K562 (cell line): ENCODE measurements at regions not wholly inside any gene's neighbourhood (a gene's known extent, or its start where the extent isn't known, plus 50 kb on each side); places are given as distances from the start of the nearest gene placed in this dataset.

ENCODE experiments used
- ATAC-seq: fragments of 200-7000 bp; cut with Tn5 transposase; 3 replicates; pipeline ENCODE4 v1.9.1; 2020; ENCODE audit warnings: moderate library complexity
- BruUV-seq: library from RNA; stranded (reverse); fragments of 400-500 nt; replicated peaks from 2 replicates; lab custom pipeline; 2021; lab: Mats Ljungman, UMichigan
- CTCF ChIA-PET: fragments of 300-600 bp; formaldehyde crosslinking; extraction: SDS; loops from one replicate; lab custom pipeline; 2021; ENCODE audit warnings: low intra/inter-chr PET ratio; lab: Yijun Ruan, JAX
- POLR2A ChIA-PET: fragments of 300-600, 350-650 bp; sonication (Branson Sonifier 250); formaldehyde crosslinking; extraction: SDS; loops from one replicate; lab custom pipeline; 2021; ENCODE audit warnings: antibody characterized with exemption, inconsistent platforms; lab: Yijun Ruan, JAX
- DNase-seq, 4 experiments: peaks; one replicate each; pipeline versions ENCODE4 v3.0.0 to v3.0.0-alpha.2; 2011 to 2018; ENCODE audit warnings: low spot score in 3 of 4, mixed read lengths in 3 of 4; ENCODE audit errors: extremely low read depth in 1 of 4
- FAIRE-seq: peaks from 2 replicates; lab custom pipeline; 2011; peaks lifted over from hg19 to GRCh38; lab: Jason Lieb, UNC
- H2AFZ ChIP-seq: 2 replicates; pipeline ENCODE4 v1.6.0; 2011; ENCODE audit warnings: low read depth, low read length, control low read depth, inconsistent platforms
- H3K27ac ChIP-seq: fragments of 200-600 bp; 3 replicates; pipeline ENCODE4 v1.8.0; 2011; ENCODE audit warnings: low read depth, mild to moderate bottlenecking, control low read depth, inconsistent platforms, low read length, moderate library complexity, mixed read lengths; ENCODE audit errors: extremely low read depth
- H3K27me3 ChIP-seq, 2 experiments: fragments of 300-600 bp in 1 of 2; 2 replicates in 1 of 2; 3 replicates in 1 of 2; pipeline versions ENCODE4 v1.6.0 to v1.8.0; 2011; ENCODE audit warnings: inconsistent platforms in 2 of 2, low read length in 2 of 2, mild to moderate bottlenecking in 1 of 2, mixed read lengths in 1 of 2, moderate library complexity in 1 of 2; ENCODE audit not compliant: control insufficient read depth in 2 of 2, insufficient read depth in 2 of 2
- H3K36me3 ChIP-seq: fragments of 300-600 bp; 3 replicates; pipeline ENCODE4 v1.8.0; 2011; ENCODE audit warnings: mild to moderate bottlenecking, low read length, inconsistent platforms; ENCODE audit not compliant: control insufficient read depth, insufficient read depth
- H3K4me1 ChIP-seq, 2 experiments: fragments of 200-600 bp in 1 of 2; replicated peaks in 1 of 2; 2 replicates in 1 of 2; 3 replicates in 1 of 2; pipeline versions ENCODE4 v1.5.1 to v1.8.0; 2011; ENCODE audit warnings: inconsistent platforms in 2 of 2, low read length in 2 of 2, mild to moderate bottlenecking in 1 of 2, mixed read lengths in 1 of 2, moderate library complexity in 1 of 2; ENCODE audit not compliant: control insufficient read depth in 2 of 2, insufficient read depth in 2 of 2
- H3K4me2 ChIP-seq: 2 replicates; pipeline ENCODE4 v1.6.1; 2011; ENCODE audit warnings: low read length, control low read depth, inconsistent platforms, mixed read lengths; ENCODE audit not compliant: insufficient read depth
- H3K4me3 ChIP-seq: fragments of 200-600 bp; sonication (generic), shearing (Covaris generic); 2 replicates; pipeline ENCODE4 v1.5.1; 2016; ENCODE audit warnings: control low read depth, inconsistent platforms
- H3K79me2 ChIP-seq: fragments of 200-600 bp; 3 replicates; pipeline ENCODE4 v1.8.0; 2011; ENCODE audit warnings: low read length, inconsistent platforms; ENCODE audit not compliant: control insufficient read depth, insufficient read depth
- H3K9ac ChIP-seq, 2 experiments: 2 replicates each; pipeline versions ENCODE4 v1.6.0 to v1.6.1; 2011; ENCODE audit warnings: low read depth in 2 of 2, low read length in 2 of 2, control low read depth in 1 of 2, inconsistent platforms in 1 of 2, mild to moderate bottlenecking in 1 of 2, mixed read lengths in 1 of 2; ENCODE audit not compliant: insufficient read depth in 1 of 2
- H3K9me1 ChIP-seq: one replicate; pipeline ENCODE4 v1.6.0; 2011; ENCODE audit warnings: inconsistent platforms, mild to moderate bottlenecking, low read length, moderate library complexity; ENCODE audit not compliant: control insufficient read depth, insufficient read depth
- H3K9me3 ChIP-seq: replicated peaks from 2 replicates; pipeline ENCODE4 v1.5.1; 2011; ENCODE audit warnings: low read depth, low read length, inconsistent platforms; ENCODE audit not compliant: control insufficient read depth, insufficient read depth
- H4K20me1 ChIP-seq: replicated peaks from 2 replicates; pipeline ENCODE4 v1.6.1; 2011; ENCODE audit warnings: low read length, inconsistent platforms, mixed read lengths; ENCODE audit not compliant: control insufficient read depth, insufficient read depth
- BHLHE40 ChIP-seq: IDR thresholded peaks from 2 replicates; pipeline ENCODE4 v1.6.1; 2011; ENCODE audit warnings: low read length, improper control_type of control experiment
- ELK1 ChIP-seq: sonication (generic); formaldehyde crosslinking; IDR thresholded peaks from 2 replicates; pipeline ENCODE4 v1.8.1; 2022; ENCODE audit warnings: missing genetic modification reagents
- HINFP ChIP-seq: fragments of 450-650 bp; conservative IDR thresholded peaks from 2 replicates; pipeline ENCODE4 v1.6.1; 2016; ENCODE audit warnings: missing genetic modification characterization, low read depth, mild to moderate bottlenecking, control low read depth, missing compliant biosample characterization
- MBD1 ChIP-seq: fragments of 250-450 bp; sonication (Bioruptor Pico); IDR thresholded peaks from 2 replicates; pipeline ENCODE4 v1.8.0; 2022; ENCODE audit warnings: inconsistent platforms
- NFIX ChIP-seq: fragments of 250-450 bp; sonication (Bioruptor Pico); IDR thresholded peaks from 2 replicates; pipeline ENCODE4 v1.4.0; 2020; ENCODE audit warnings: low read depth, mild to moderate bottlenecking, moderate library complexity
- SMAD4 ChIP-seq: fragments of 250-450 bp; sonication (Bioruptor Pico); conservative IDR thresholded peaks from 2 replicates; pipeline ENCODE4 v1.8.0; 2021; ENCODE audit warnings: inconsistent platforms, mild to moderate bottlenecking, moderate library complexity
- TAF7 ChIP-seq: fragments of 450-650 bp; IDR thresholded peaks from 2 replicates; pipeline ENCODE4 v1.6.1; 2016; ENCODE audit warnings: missing genetic modification characterization, missing compliant biosample characterization
- ZNF124 ChIP-seq: sonication (generic); formaldehyde crosslinking; IDR thresholded peaks from 2 replicates; pipeline ENCODE4 v1.8.1; 2022; ENCODE audit warnings: missing genetic modification reagents
- ZNF174 ChIP-seq: fragments of 250-450 bp; sonication (Bioruptor Pico); IDR thresholded peaks from 2 replicates; pipeline ENCODE4 v1.4.0; 2020; ENCODE audit warnings: mild to moderate bottlenecking
- ZNF24 ChIP-seq: fragments of 450-650 bp; IDR thresholded peaks from 2 replicates; pipeline ENCODE4 v1.6.1; 2016
- WGBS: fragments of 100-300 bp; shearing (Covaris generic); methylation state at CpG from one replicate; pipeline ENCODE4 v1.1.6; 2016; ENCODE audit warnings: low coverage, mixed read lengths; ENCODE audit not compliant: insufficient coverage; ENCODE audit errors: missing lambda C conversion rate; 5-methylcytosine and 5-hydroxymethylcytosine counted together
- in situ Hi-C: fragments of 300-500 bp; cut with MboI; formaldehyde crosslinking; loops from 4 replicates; pipeline ENCODE4 v1.15.0; 2018; ENCODE audit warnings: inconsistent platforms, mixed read lengths
- intact Hi-C: fragments of 100-400 bp; cut with micrococcal nuclease; formaldehyde crosslinking; loops from 2 replicates; pipeline ENCODE4 v1.14.2; 2022

- no peaks in the 10 kb centered on the region for H3K4me1 ChIP-seq
- DNase-seq (no peak), ATAC-seq (no peak), FAIRE-seq (no peak)
- H3K4me3 ChIP-seq, result no peak overlapping the region
- ChIA-PET POLR2A (interaction anchor here (1.2 to 1.8 kb wide), 2 partner anchors 10 to 12 kb away, joined by 4 to 8 read pairs; no protein-coding TSS in a partner anchor), CTCF (interaction anchor here (0.6 kb wide), 1 partner anchor 711 kb away, joined by 4 read pairs; no protein-coding TSS in a partner anchor)
- H3K27ac ChIP-seq, result no peak overlapping the region
- H3K79me2 ChIP-seq, result no peaks in the 10 kb centered on the region
- intact Hi-C loops (no loop called here), in situ Hi-C loops (no loop called here)
- no peaks in the 10 kb centered on the region for H4K20me1 ChIP-seq
- under 1% methylated on average over 8 of the region's 8 CpGs for WGBS
- no peak for TF ChIP-seq ZNF24
- no peak for TF ChIP-seq ZNF174 (CRISPR knock-in tag)
- no peak for TF ChIP-seq HINFP (tag)
- TF ChIP-seq SMAD4 (CRISPR knock-in tag), result no peak
- TF ChIP-seq TAF7 (tag), result no peak
- no peak for TF ChIP-seq NFIX (CRISPR knock-in tag)
- no peak for TF ChIP-seq MBD1
- no peak for TF ChIP-seq ZNF124
- TF ChIP-seq ELK1 (CRISPR knock-in tag), result no peak
- no peak for TF ChIP-seq BHLHE40
- no peaks in the 10 kb centered on the region for H3K9me1 ChIP-seq
- no peaks in the 10 kb centered on the region for H3K9me3 ChIP-seq
- no peak overlapping the region for H3K4me2 ChIP-seq
- H3K27me3 ChIP-seq, result peaks cover 0 to 8% of the 10 kb centered on the region in 2 experiments; a peak in 2 of 5 replicates
- no peak overlapping the region for H2AFZ ChIP-seq
- H3K36me3 ChIP-seq, result no peaks in the 10 kb centered on the region
- H3K9ac ChIP-seq, result no peak overlapping the region
- no TSS peak for BruUV-seq
Observed at GRCh38 chr1:30538993-30539867, 184.2 kb downstream of the MATN1 start.
